ENCODE measurements at regions not wholly inside any gene's neighbourhood (a gene's known extent, or its start where the extent isn't known, plus 50 kb on each side); places are given as distances from the start of the nearest gene placed in this dataset.
"Not testable (repeated sequence)": the region's sequence is repeated elsewhere in the genome, so short reads cannot be mapped to it uniquely, and the experiment has no call there.

GRCh38 chr6:4474810-4475209 lies 301.4 kb upstream of the CDYL start:
- Histone ChIP-seq H3K27me3 (ENCODE audit: insufficient read depth, low read length) (no peaks in the 10 kb centered on the region), H3K4me3 (ENCODE audit: low read length) (no peak overlapping the region), H3K27ac (ENCODE audit: low read length) (no peak overlapping the region), H3K4me1 (ENCODE audit: insufficient read depth, low read length) (no peaks in the 10 kb centered on the region), H3K36me3 (ENCODE audit: insufficient read depth, low read depth, low read length) (no peaks in the 10 kb centered on the region), H3K9ac (ENCODE audit: low read depth, low read length) (no peak overlapping the region), H3K9me3 (ENCODE audit: insufficient read depth, low read depth, low read length) (peaks cover 15% of the 10 kb centered on the region)

DNA sequence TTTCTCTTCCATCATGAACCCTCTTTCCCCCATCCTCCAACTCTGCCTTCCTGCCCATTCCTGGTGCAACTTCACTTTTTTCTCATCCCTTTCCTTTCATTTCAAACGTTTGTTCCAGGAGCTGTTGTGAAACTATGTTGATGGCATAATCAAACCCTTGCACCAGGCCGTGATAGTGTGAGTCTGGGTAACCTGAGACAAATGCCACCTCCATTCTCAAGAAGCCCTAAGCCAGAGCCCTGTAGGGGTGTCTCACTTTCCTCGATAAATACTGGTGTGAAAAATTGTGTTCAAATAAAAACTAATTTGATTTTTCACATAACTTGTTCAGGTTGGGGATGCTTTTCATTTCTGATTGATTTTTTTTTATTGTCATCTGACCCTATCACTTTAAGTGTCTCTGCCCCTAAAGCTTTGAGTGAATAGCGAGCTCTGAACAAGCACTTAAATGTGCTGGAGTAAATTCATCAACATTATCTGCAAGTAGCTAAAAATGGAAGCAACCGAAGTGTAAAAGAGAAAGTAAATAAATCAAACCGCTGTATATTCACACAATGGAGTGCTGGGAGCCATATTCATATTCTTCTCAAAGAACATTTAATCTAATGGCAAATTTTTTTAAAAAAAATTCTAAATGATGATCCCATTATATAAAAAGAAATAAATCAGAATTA lies 303.1 kb upstream of the CDYL start:
- H3K4me3 ChIP-seq (ENCODE audit: low read length): no peak overlapping the region
- H3K36me3 ChIP-seq (ENCODE audit: insufficient read depth, low read depth, low read length): no peaks in the 10 kb centered on the region
- no peaks in the 10 kb centered on the region for H3K27me3 ChIP-seq (ENCODE audit: insufficient read depth, low read length)
- H3K9me3 ChIP-seq (ENCODE audit: insufficient read depth, low read depth, low read length): peaks cover 15% of the 10 kb centered on the region
- H3K27ac ChIP-seq (ENCODE audit: low read length): no peak overlapping the region
- H3K4me1 ChIP-seq (ENCODE audit: insufficient read depth, low read length): no peaks in the 10 kb centered on the region
- no peak overlapping the region for H3K9ac ChIP-seq (ENCODE audit: low read depth, low read length)

- H3K27me3 ChIP-seq (ENCODE audit: insufficient read depth, low read length): no peaks in the 10 kb centered on the region
- H3K9me3 ChIP-seq (ENCODE audit: insufficient read depth, low read depth, low read length): peaks cover 15% of the 10 kb centered on the region
- H3K36me3 ChIP-seq (ENCODE audit: insufficient read depth, low read depth, low read length): no peaks in the 10 kb centered on the region
- H3K27ac ChIP-seq (ENCODE audit: low read length): no peak overlapping the region
- H3K9ac ChIP-seq (ENCODE audit: low read depth, low read length): no peak overlapping the region
- no peaks in the 10 kb centered on the region for H3K4me1 ChIP-seq (ENCODE audit: insufficient read depth, low read length)
- H3K4me3 ChIP-seq (ENCODE audit: low read length): no peak overlapping the region
Observed at GRCh38 chr6:4472222-4472621, 304.0 kb upstream of the CDYL start.

GRCh38 chr6:4471515-4471914 lies 304.7 kb upstream of the CDYL start:
- H3K4me3 ChIP-seq (ENCODE audit: low read length); H3K9ac ChIP-seq (ENCODE audit: low read depth, low read length); H3K36me3 ChIP-seq (ENCODE audit: insufficient read depth, low read depth, low read length); H3K27ac ChIP-seq (ENCODE audit: low read length); H3K4me1 ChIP-seq (ENCODE audit: insufficient read depth, low read length); H3K27me3 ChIP-seq (ENCODE audit: insufficient read depth, low read length): not testable (repeated sequence)
- peaks cover 15% of the 10 kb centered on the region for H3K9me3 ChIP-seq (ENCODE audit: insufficient read depth, low read depth, low read length)

DNA sequence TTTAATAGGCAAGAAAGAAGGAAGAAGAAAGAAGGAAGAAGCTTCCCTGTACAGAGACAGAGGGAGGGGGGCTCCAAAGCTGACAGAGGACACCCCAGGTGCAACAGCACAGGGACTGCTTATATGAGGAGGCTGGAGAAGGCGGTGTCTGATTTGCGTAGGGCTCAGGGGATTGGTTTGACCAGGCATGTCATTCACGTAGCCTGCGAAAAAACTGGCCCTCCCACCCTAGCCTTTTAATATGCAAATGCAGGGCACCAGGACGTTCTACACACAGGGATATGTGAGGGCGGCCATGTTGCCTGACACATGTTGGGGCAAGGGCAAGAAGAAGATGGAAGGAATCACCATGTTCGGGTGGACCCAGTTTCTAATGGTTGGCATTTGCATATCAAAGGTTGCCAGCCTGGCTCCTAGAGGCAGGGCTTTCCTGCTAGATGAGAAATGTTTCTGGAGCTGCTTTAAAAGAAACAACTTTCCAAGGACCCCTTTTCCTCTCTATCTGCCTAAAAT lies 305.4 kb upstream of the CDYL start:
- Histone ChIP-seq H3K27me3 (ENCODE audit: insufficient read depth, low read length) (no peaks in the 10 kb centered on the region), H3K4me3 (ENCODE audit: low read length) (no peak overlapping the region), H3K27ac (ENCODE audit: low read length) (no peak overlapping the region), H3K4me1 (ENCODE audit: insufficient read depth, low read length) (no peaks in the 10 kb centered on the region), H3K36me3 (ENCODE audit: insufficient read depth, low read depth, low read length) (no peaks in the 10 kb centered on the region), H3K9me3 (ENCODE audit: insufficient read depth, low read depth, low read length) (peaks cover 15% of the 10 kb centered on the region), H3K9ac (ENCODE audit: low read depth, low read length) (no peak overlapping the region)

DNA sequence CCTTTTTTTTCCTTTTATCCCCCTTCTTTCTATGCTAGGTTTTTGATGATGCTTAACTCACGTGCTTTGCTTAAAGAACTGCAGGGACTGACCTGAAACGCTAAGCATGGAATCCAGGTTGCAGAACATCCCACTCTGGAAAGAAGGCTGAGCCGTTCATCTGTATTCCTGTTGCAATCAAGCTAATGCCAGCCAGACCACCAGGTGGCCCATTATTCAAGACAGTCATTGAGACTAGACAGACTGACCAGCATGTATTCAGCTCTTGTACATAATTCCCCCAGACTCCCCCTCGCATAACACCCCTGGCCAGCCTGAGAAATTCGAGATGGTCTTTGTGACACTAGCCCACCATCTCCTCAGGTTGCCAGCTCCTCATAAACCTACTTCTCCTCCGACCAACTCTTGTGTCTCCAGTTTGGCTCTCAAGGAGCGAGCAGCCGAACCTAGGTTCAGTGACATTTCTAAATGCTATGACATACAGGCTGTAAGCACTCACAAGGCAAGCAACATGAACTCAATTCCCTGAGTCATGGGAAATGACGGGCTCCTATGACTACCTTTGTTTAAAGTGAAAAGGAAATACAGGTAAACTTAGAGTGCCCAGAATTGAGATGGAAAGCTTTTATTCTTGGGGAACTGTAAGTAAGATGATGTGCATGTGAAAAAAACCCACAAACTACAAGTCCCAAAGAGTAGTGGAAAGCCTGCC lies 309.3 kb upstream of the CDYL start:
- Histone ChIP-seq H3K9me3 (ENCODE audit: insufficient read depth, low read depth, low read length) (peaks cover 10% of the 10 kb centered on the region), H3K4me1 (ENCODE audit: insufficient read depth, low read length) (no peaks in the 10 kb centered on the region), H3K36me3 (ENCODE audit: insufficient read depth, low read depth, low read length) (no peaks in the 10 kb centered on the region), H3K27ac (ENCODE audit: low read length) (no peak overlapping the region), H3K9ac (ENCODE audit: low read depth, low read length) (no peak overlapping the region), H3K4me3 (ENCODE audit: low read length) (no peak overlapping the region), H3K27me3 (ENCODE audit: insufficient read depth, low read length) (no peaks in the 10 kb centered on the region)

DNA sequence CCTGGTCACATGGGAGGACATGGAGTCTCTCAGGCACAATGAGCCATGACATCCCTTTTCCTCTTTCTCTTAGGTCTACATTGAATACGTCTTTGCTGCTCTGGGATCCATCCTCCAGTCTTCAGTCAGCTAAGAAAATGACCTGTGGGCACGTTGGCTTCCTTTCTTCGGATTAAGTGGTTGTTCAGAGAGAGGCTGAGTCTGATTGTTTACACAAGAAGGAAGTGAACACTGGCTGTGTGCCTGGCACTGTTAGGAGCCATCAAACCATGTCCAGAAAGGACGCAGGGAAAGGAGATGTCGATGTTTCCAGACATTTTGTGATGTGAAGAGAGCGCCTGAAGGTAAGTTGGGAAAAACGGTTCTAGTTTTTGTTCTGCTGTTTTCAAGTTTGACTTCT lies 309.9 kb upstream of the CDYL start:
- no peak overlapping the region for H3K27ac ChIP-seq (ENCODE audit: low read length)
- no peaks in the 10 kb centered on the region for H3K4me1 ChIP-seq (ENCODE audit: insufficient read depth, low read length)
- H3K9ac ChIP-seq (ENCODE audit: low read depth, low read length): no peak overlapping the region
- H3K36me3 ChIP-seq (ENCODE audit: insufficient read depth, low read depth, low read length): no peaks in the 10 kb centered on the region
- peaks cover 3% of the 10 kb centered on the region for H3K9me3 ChIP-seq (ENCODE audit: insufficient read depth, low read depth, low read length)
- no peaks in the 10 kb centered on the region for H3K27me3 ChIP-seq (ENCODE audit: insufficient read depth, low read length)
- no peak overlapping the region for H3K4me3 ChIP-seq (ENCODE audit: low read length)

- Histone ChIP-seq H3K4me1 (ENCODE audit: insufficient read depth, low read length) (no peaks in the 10 kb centered on the region), H3K4me3 (ENCODE audit: low read length) (no peak overlapping the region), H3K9ac (ENCODE audit: low read depth, low read length) (no peak overlapping the region), H3K36me3 (ENCODE audit: insufficient read depth, low read depth, low read length) (no peaks in the 10 kb centered on the region), H3K9me3 (ENCODE audit: insufficient read depth, low read depth, low read length) (no peaks in the 10 kb centered on the region), H3K27ac (ENCODE audit: low read length) (no peak overlapping the region), H3K27me3 (ENCODE audit: insufficient read depth, low read length) (no peaks in the 10 kb centered on the region)
Observed at GRCh38 chr6:4464638-4465037, 311.6 kb upstream of the CDYL start.

DNA sequence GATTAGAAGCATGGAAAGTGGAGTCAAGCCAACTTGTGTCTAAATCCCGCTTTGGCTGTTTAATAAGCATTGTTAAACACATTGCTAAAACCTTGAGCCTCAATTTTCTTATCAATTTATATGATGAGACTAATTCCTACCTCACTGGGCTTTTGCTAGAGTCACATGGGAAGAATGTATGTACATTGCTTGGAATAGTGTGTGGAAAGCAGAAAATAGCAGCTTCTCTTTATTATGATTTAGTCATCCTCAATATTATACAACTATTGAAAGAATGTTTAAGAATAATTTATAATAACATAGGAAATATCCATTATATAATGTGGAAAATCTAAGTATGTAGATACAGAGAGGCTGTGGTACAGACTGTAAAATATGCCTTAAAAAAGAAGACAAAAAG lies 313.0 kb upstream of the CDYL start:
- no peaks in the 10 kb centered on the region for H3K36me3 ChIP-seq (ENCODE audit: insufficient read depth, low read depth, low read length)
- no peak overlapping the region for H3K27ac ChIP-seq (ENCODE audit: low read length)
- H3K4me3 ChIP-seq (ENCODE audit: low read length): no peak overlapping the region
- H3K9me3 ChIP-seq (ENCODE audit: insufficient read depth, low read depth, low read length): no peaks in the 10 kb centered on the region
- no peaks in the 10 kb centered on the region for H3K27me3 ChIP-seq (ENCODE audit: insufficient read depth, low read length)
- H3K9ac ChIP-seq (ENCODE audit: low read depth, low read length): no peak overlapping the region
- no peaks in the 10 kb centered on the region for H3K4me1 ChIP-seq (ENCODE audit: insufficient read depth, low read length)

DNA sequence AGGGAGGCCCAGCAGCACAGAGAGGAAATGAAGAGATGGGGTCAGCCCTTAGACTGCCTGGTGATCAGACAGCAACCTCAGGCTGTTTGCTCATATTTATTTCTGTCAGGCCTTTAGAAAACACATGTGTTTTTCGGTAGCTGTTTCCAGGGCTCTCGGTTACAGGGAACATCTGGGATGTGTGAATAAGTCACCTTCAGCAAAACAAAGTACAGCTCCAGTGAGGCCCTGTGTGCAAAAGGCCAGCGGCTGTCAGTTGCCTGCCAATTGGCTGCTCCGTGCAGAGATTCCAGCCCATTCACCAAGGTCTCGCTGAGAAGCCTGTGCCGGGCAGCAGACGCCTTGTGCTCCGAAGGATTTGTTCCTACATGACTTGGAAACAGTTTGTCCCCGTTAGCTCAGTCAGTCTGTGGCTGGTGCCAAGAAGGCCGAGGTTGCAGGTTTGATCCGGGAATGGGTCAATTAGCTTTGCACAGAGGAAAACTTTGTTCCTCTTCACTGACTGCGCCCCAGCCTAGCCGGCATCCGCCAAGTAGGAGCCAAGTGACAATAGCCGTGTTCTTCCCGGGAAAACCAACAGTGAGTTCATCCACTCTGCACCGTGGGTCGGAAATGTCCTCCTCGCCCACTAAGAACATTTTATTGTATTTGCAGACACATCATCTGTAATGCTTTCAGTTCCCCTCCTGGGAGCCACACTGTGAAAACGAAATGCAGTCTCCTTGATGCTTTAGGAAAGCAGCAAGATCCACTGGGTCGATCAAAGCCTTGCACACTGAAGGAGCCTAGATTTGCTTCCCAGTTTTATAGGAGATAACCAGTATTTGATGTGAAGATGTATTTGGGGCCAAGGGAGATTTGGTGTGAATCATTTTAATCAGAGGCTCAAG lies 315.4 kb upstream of the CDYL start:
- Histone ChIP-seq H3K4me1 (ENCODE audit: insufficient read depth, low read length) (no peaks in the 10 kb centered on the region), H3K4me3 (ENCODE audit: low read length) (no peak overlapping the region), H3K9me3 (ENCODE audit: insufficient read depth, low read depth, low read length) (no peaks in the 10 kb centered on the region), H3K36me3 (ENCODE audit: insufficient read depth, low read depth, low read length) (no peaks in the 10 kb centered on the region), H3K27ac (ENCODE audit: low read length) (no peak overlapping the region), H3K9ac (ENCODE audit: low read depth, low read length) (no peak overlapping the region), H3K27me3 (ENCODE audit: insufficient read depth, low read length) (no peaks in the 10 kb centered on the region)

- H3K36me3 ChIP-seq (ENCODE audit: insufficient read depth, low read depth, low read length): no peaks in the 10 kb centered on the region
- no peaks in the 10 kb centered on the region for H3K9me3 ChIP-seq (ENCODE audit: insufficient read depth, low read depth, low read length)
- H3K27ac ChIP-seq (ENCODE audit: low read length): no peak overlapping the region
- H3K4me3 ChIP-seq (ENCODE audit: low read length): no peak overlapping the region
- no peaks in the 10 kb centered on the region for H3K4me1 ChIP-seq (ENCODE audit: insufficient read depth, low read length)
- H3K9ac ChIP-seq (ENCODE audit: low read depth, low read length): no peak overlapping the region
- no peaks in the 10 kb centered on the region for H3K27me3 ChIP-seq (ENCODE audit: insufficient read depth, low read length)
Observed at GRCh38 chr6:4459996-4460395, 316.2 kb upstream of the CDYL start.

All from iPS-20b (cell line).